SK-N-SH (cell line): ENCODE measurements at regions not wholly inside any gene's neighbourhood (a gene's known extent, or its start where the extent isn't known, plus 50 kb on each side); places are given as distances from the start of the nearest gene placed in this dataset.

Experiments used
- CTCF ChIA-PET: fragments of 300-600, 350-600 bp; formaldehyde crosslinking; extraction: SDS; loops from one replicate; lab custom pipeline; 2021; lab: Yijun Ruan, JAX
- POLR2A ChIA-PET: fragments of 350-600 bp; sonication (Branson Sonifier 250); formaldehyde crosslinking; extraction: SDS; loops from one replicate; lab custom pipeline; 2020; ENCODE audit warnings: antibody characterized with exemption, inconsistent platforms; lab: Yijun Ruan, JAX
- DNase-seq: peaks from one replicate; pipeline ENCODE4 v3.0.0; 2012
- H2AFZ ChIP-seq: fragments of 200-600 bp; sonication (generic); 2 replicates; pipeline ENCODE4 v1.8.1; 2016; ENCODE audit warnings: antibody characterized with exemption, mild to moderate bottlenecking, low read depth
- H3F3A ChIP-seq: fragments of 200-600 bp; sonication (generic); replicated peaks from 2 replicates; pipeline ENCODE3; 2016; ENCODE audit warnings: antibody characterized with exemption, mild to moderate bottlenecking; ENCODE audit not compliant: insufficient read depth
- H3K27ac ChIP-seq, 2 experiments: fragments of 200-500 bp in 1 of 2; fragments of 200-600 bp in 1 of 2; sonication (Bioruptor generic) in 1 of 2; sonication (generic), shearing (Covaris generic) in 1 of 2; 2 replicates each; pipeline versions ENCODE4 v1.5.1 to v1.6.1; 2014 to 2016; ENCODE audit warnings: low read depth in 2 of 2, inconsistent platforms in 1 of 2, low read length in 1 of 2, mild to moderate bottlenecking in 1 of 2, mixed read lengths in 1 of 2
- H3K27me3 ChIP-seq: fragments of 200-600 bp; sonication (generic), shearing (Covaris generic); 2 replicates; pipeline ENCODE4 v1.6.1; 2016; ENCODE audit warnings: mixed run types; ENCODE audit not compliant: insufficient read depth
- H3K36me3 ChIP-seq, 2 experiments: fragments of 200-500 bp in 1 of 2; fragments of 200-600 bp in 1 of 2; sonication (Bioruptor generic) in 1 of 2; sonication (generic) in 1 of 2; replicated peaks in 1 of 2; 2 replicates each; pipeline versions ENCODE3 to v1.5.1; 2014 to 2016; ENCODE audit warnings: low read length in 1 of 2, mild to moderate bottlenecking in 1 of 2; ENCODE audit not compliant: insufficient read depth in 2 of 2, control insufficient read depth in 1 of 2
- H3K4me1 ChIP-seq, 2 experiments: fragments of 200-500 bp in 1 of 2; fragments of 200-600 bp in 1 of 2; sonication (Bioruptor generic) in 1 of 2; sonication (generic), shearing (Covaris generic) in 1 of 2; 2 replicates each; pipeline versions ENCODE4 v1.5.1 to v1.6.1; 2014 to 2016; ENCODE audit warnings: low read depth in 1 of 2, low read length in 1 of 2, mixed run types in 1 of 2; ENCODE audit not compliant: insufficient read depth in 2 of 2, control insufficient read depth in 1 of 2
- H3K4me2 ChIP-seq: fragments of 200-600 bp; sonication (generic), shearing (Covaris generic); 2 replicates; pipeline ENCODE4 v1.6.1; 2017; ENCODE audit warnings: mixed run types
- H3K4me3 ChIP-seq, 2 experiments: fragments of 200-500 bp in 1 of 2; fragments of 200-600 bp in 1 of 2; sonication (Bioruptor generic) in 1 of 2; sonication (generic), shearing (Covaris generic) in 1 of 2; 2 replicates each; pipeline versions ENCODE4 v1.5.1 to v1.8.1; 2014 to 2016; ENCODE audit warnings: low read depth in 2 of 2, inconsistent platforms in 1 of 2, low read length in 1 of 2, mild to moderate bottlenecking in 1 of 2, mixed read lengths in 1 of 2, moderate library complexity in 1 of 2
- H3K79me2 ChIP-seq: fragments of 200-600 bp; sonication (generic); 2 replicates; pipeline ENCODE4 v1.8.1; 2017; ENCODE audit warnings: mild to moderate bottlenecking; ENCODE audit not compliant: insufficient read depth
- H3K9ac ChIP-seq: fragments of 200-600 bp; sonication (generic); 2 replicates; pipeline ENCODE4 v1.6.1; 2017; ENCODE audit warnings: mixed run types
- H3K9me2 ChIP-seq: fragments of 200-600 bp; sonication (generic); 2 replicates; pipeline ENCODE4 v1.6.1; 2017; ENCODE audit warnings: mixed run types
- H3K9me3 ChIP-seq: fragments of 200-600 bp; sonication (generic); 2 replicates; pipeline ENCODE4 v1.6.1; 2017; ENCODE audit warnings: mixed run types, mild to moderate bottlenecking, moderate library complexity
- H4K20me1 ChIP-seq: fragments of 200-600 bp; sonication (generic); 2 replicates; pipeline ENCODE4 v1.6.1; 2017; ENCODE audit warnings: mild to moderate bottlenecking, mixed run types; ENCODE audit not compliant: insufficient read depth
- CHD2 ChIP-seq: fragments of 150-350 bp; IDR thresholded peaks from 2 replicates; pipeline ENCODE4 v1.6.1; 2018; ENCODE audit warnings: low read length; ENCODE audit not compliant: partially characterized antibody
- EP300 ChIP-seq, 2 experiments: IDR thresholded peaks; 2 replicates each; pipeline versions ENCODE4 v1.4.0 to v1.6.1; 2012; ENCODE audit warnings: borderline replicate concordance in 1 of 2, low read depth in 1 of 2, low read length in 1 of 2
- GABPA ChIP-seq: IDR thresholded peaks from 2 replicates; pipeline ENCODE4 v1.4.0; 2012; ENCODE audit warnings: low read depth, mild to moderate bottlenecking
- GATA2 ChIP-seq: sonication (generic); formaldehyde crosslinking; IDR thresholded peaks from 2 replicates; pipeline ENCODE4 v1.5.0; 2020; ENCODE audit warnings: mild to moderate bottlenecking, missing genetic modification reagents
- IRF3 ChIP-seq: fragments of 150-350 bp; IDR thresholded peaks from 2 replicates; pipeline ENCODE4 v1.6.1; 2016; ENCODE audit warnings: mild to moderate bottlenecking, low read depth, low read length
- JUND ChIP-seq: IDR thresholded peaks from 2 replicates; pipeline ENCODE4 v1.4.0; 2012
- MEF2A ChIP-seq: IDR thresholded peaks from 2 replicates; pipeline ENCODE4 v1.4.0; 2012; ENCODE audit warnings: low read depth, borderline replicate concordance
- RCOR1 ChIP-seq: fragments of 150-350 bp; IDR thresholded peaks from 2 replicates; pipeline ENCODE4 v1.6.1; 2017; ENCODE audit warnings: antibody characterized with exemption, low read length
- RFX5 ChIP-seq: IDR thresholded peaks from 2 replicates; pipeline ENCODE4 v1.6.1; 2012; ENCODE audit warnings: mild to moderate bottlenecking, improper control_type of control experiment, low read length
- SMC3 ChIP-seq: IDR thresholded peaks from 2 replicates; pipeline ENCODE4 v1.6.1; 2012; ENCODE audit warnings: low read depth, low read length, improper control_type of control experiment
- TCF12 ChIP-seq: IDR thresholded peaks from 2 replicates; pipeline ENCODE4 v1.4.0; 2012
- TEAD4 ChIP-seq: IDR thresholded peaks from 2 replicates; pipeline ENCODE4 v1.4.0; 2012; ENCODE audit warnings: mild to moderate bottlenecking, borderline replicate concordance; ENCODE audit not compliant: insufficient read depth
- USF1 ChIP-seq: IDR thresholded peaks from 2 replicates; pipeline ENCODE4 v1.4.0; 2012; ENCODE audit warnings: low read depth, borderline replicate concordance
- YY1 ChIP-seq: IDR thresholded peaks from 2 replicates; pipeline ENCODE4 v1.4.0; 2012; ENCODE audit warnings: low read depth, mild to moderate bottlenecking
- ZBTB33 ChIP-seq: IDR thresholded peaks from 2 replicates; pipeline ENCODE4 v1.4.0; 2012; ENCODE audit warnings: low read depth, borderline replicate concordance
- WGBS: methylation state at CpG from one replicate; pipeline ENCODE4 v1.1.6; 2017; ENCODE audit warnings: low lambda C conversion rate; 5-methylcytosine and 5-hydroxymethylcytosine counted together

- H3K4me2 ChIP-seq, result no peak overlapping the region
- CTCF ChIA-PET, result no interaction called here
- no peak for DNase-seq
- 16% methylated on average over 2 of the region's 2 CpGs for WGBS
- no peak for TF ChIP-seq CHD2
- no peak for TF ChIP-seq JUND
- TF ChIP-seq ZBTB33, result no peak
- TF ChIP-seq TEAD4, result no peak
- no peak for TF ChIP-seq MEF2A
- no peak for TF ChIP-seq USF1
- no peak for TF ChIP-seq YY1
- TF ChIP-seq EP300 (IDR thresholded peaks at IDR 0.05; ENCODE audit: borderline replicate concordance in 1 of 2, low read depth in 1 of 2, low read length in 1 of 2), result no peak
- no peak for TF ChIP-seq SMC3
- TF ChIP-seq GABPA, result no peak
- no peak for TF ChIP-seq IRF3
- TF ChIP-seq RFX5, result no peak
- TF ChIP-seq GATA2 (CRISPR knock-in tag), result no peak
- no peak for TF ChIP-seq RCOR1
- no peak for TF ChIP-seq TCF12
- H3K9me2 ChIP-seq, result no peaks in the 10 kb centered on the region
- H3K4me3 ChIP-seq, result no peak overlapping the region
- no peaks in the 10 kb centered on the region for H3F3A ChIP-seq
- H4K20me1 ChIP-seq, result no peaks in the 10 kb centered on the region
- POLR2A ChIA-PET, result no interaction called here
- H3K4me1 ChIP-seq, result no peaks in the 10 kb centered on the region
- no peak overlapping the region for H2AFZ ChIP-seq
- H3K9me3 ChIP-seq, result 0 out of 2 replicates have a peak, but pooled peaks cover 5% of the 10 kb centered on the region
- no peaks in the 10 kb centered on the region for H3K27me3 ChIP-seq
- no peaks in the 10 kb centered on the region for H3K79me2 ChIP-seq
- H3K9ac ChIP-seq, result no peak overlapping the region
- H3K27ac ChIP-seq, result no peak overlapping the region
- no peaks in the 10 kb centered on the region for H3K36me3 ChIP-seq
Observed at GRCh38 chr7:54014765-54015164, 527.4 kb upstream of the VSTM2A start.

- no peak for TF ChIP-seq ZBTB33
- POLR2A ChIA-PET, result no interaction called here
- no peak overlapping the region for H3K4me3 ChIP-seq
- no peaks in the 10 kb centered on the region for H3K9me2 ChIP-seq
- no peaks in the 10 kb centered on the region for H3F3A ChIP-seq
- no peaks in the 10 kb centered on the region for H3K4me1 ChIP-seq
- 0 out of 2 replicates have a peak, but pooled peaks cover 5% of the 10 kb centered on the region for H3K9me3 ChIP-seq
- H2AFZ ChIP-seq, result no peak overlapping the region
- no peak overlapping the region for H3K4me2 ChIP-seq
- CTCF ChIA-PET, result no interaction called here
- H3K9ac ChIP-seq, result no peak overlapping the region
- H3K36me3 ChIP-seq, result no peaks in the 10 kb centered on the region
- H3K79me2 ChIP-seq, result no peaks in the 10 kb centered on the region
- H4K20me1 ChIP-seq, result no peaks in the 10 kb centered on the region
- H3K27ac ChIP-seq, result no peak overlapping the region
- no peaks in the 10 kb centered on the region for H3K27me3 ChIP-seq
- WGBS, result 24% methylated on average over 2 of the region's 2 CpGs
- DNase-seq, result no peak
Observed at GRCh38 chr7:54015251-54015650, 526.9 kb upstream of the VSTM2A start.
